Mesendoderm (in vitro differentiated cells): ENCODE measurements at regions not wholly inside any gene's neighbourhood (a gene's known extent, or its start where the extent isn't known, plus 50 kb on each side); places are given as distances from the start of the nearest gene placed in this dataset.

ENCODE experiments used
- DNase-seq: peaks from one replicate; pipeline ENCODE4 v3.0.0; 2013
- H2AK5ac ChIP-seq: 2 replicates; pipeline ENCODE4 v1.6.1; 2013; ENCODE audit warnings: low read length, inconsistent platforms
- H2BK120ac ChIP-seq: 2 replicates; pipeline ENCODE4 v1.6.1; 2013; ENCODE audit warnings: low read depth, mild to moderate bottlenecking, low read length, moderate library complexity, mixed read lengths
- H2BK15ac ChIP-seq: replicated peaks from 2 replicates; pipeline ENCODE4 v1.6.1; 2013; ENCODE audit warnings: low read depth, mild to moderate bottlenecking, moderate library complexity
- H2BK5ac ChIP-seq: 2 replicates; pipeline ENCODE4 v1.6.1; 2013; ENCODE audit warnings: low read length, inconsistent platforms
- H3K18ac ChIP-seq: 2 replicates; pipeline ENCODE4 v1.6.1; 2013; ENCODE audit warnings: mild to moderate bottlenecking, low read length, mixed read lengths
- H3K23ac ChIP-seq: one replicate; pipeline ENCODE4 v1.6.1; 2013; ENCODE audit warnings: low read length
- H3K27ac ChIP-seq: 2 replicates; pipeline ENCODE4 v1.5.1; 2013; ENCODE audit warnings: low read depth, mild to moderate bottlenecking, inconsistent platforms, low read length, moderate library complexity
- H3K27me3 ChIP-seq: 2 replicates; pipeline ENCODE4 v1.6.1; 2013; ENCODE audit warnings: low read length, control low read depth, mild to moderate bottlenecking, inconsistent platforms; ENCODE audit not compliant: insufficient read depth, poor library complexity
- H3K36me3 ChIP-seq: 2 replicates; pipeline ENCODE4 v1.6.1; 2013; ENCODE audit warnings: low read length, inconsistent platforms; ENCODE audit not compliant: control insufficient read depth, insufficient read depth
- H3K4ac ChIP-seq: one replicate; pipeline ENCODE4 v1.6.1; 2013; ENCODE audit warnings: low read depth, mild to moderate bottlenecking, low read length, moderate library complexity
- H3K4me1 ChIP-seq: 2 replicates; pipeline ENCODE4 v1.6.1; 2013; ENCODE audit warnings: low read depth, low read length, inconsistent platforms; ENCODE audit not compliant: control insufficient read depth
- H3K4me2 ChIP-seq: 2 replicates; pipeline ENCODE4 v1.6.1; 2013; ENCODE audit warnings: low read length
- H3K4me3 ChIP-seq: 2 replicates; pipeline ENCODE4 v1.5.1; 2013; ENCODE audit warnings: mild to moderate bottlenecking, low read length
- H3K56ac ChIP-seq: one replicate; pipeline ENCODE4 v1.6.1; 2013; ENCODE audit warnings: low read length
- H3K79me1 ChIP-seq: 2 replicates; pipeline ENCODE4 v1.6.1; 2013; ENCODE audit warnings: low read length, inconsistent platforms
- H3K79me2 ChIP-seq: 2 replicates; pipeline ENCODE4 v1.6.1; 2013; ENCODE audit warnings: mild to moderate bottlenecking, low read length; ENCODE audit not compliant: control insufficient read depth, insufficient read depth
- H3K9ac ChIP-seq: 2 replicates; pipeline ENCODE4 v1.6.1; 2013; ENCODE audit warnings: low read length, inconsistent platforms
- H4K5ac ChIP-seq: one replicate; pipeline ENCODE4 v1.6.1; 2013; ENCODE audit warnings: low read length
- H4K8ac ChIP-seq: one replicate; pipeline ENCODE4 v1.6.1; 2013; ENCODE audit warnings: low read depth, mild to moderate bottlenecking, control low read depth, low read length, moderate library complexity
- WGBS: extraction: QIAGEN DNeasy Blood & Tissue Kit; methylation state at CpG from one replicate; pipeline ENCODE4 v1.1.7; 2013; ENCODE audit warnings: low lambda C conversion rate, missing lambda C conversion rate; ENCODE audit not compliant: insufficient coverage; ENCODE audit errors: extremely low coverage; 5-methylcytosine and 5-hydroxymethylcytosine counted together

DNA sequence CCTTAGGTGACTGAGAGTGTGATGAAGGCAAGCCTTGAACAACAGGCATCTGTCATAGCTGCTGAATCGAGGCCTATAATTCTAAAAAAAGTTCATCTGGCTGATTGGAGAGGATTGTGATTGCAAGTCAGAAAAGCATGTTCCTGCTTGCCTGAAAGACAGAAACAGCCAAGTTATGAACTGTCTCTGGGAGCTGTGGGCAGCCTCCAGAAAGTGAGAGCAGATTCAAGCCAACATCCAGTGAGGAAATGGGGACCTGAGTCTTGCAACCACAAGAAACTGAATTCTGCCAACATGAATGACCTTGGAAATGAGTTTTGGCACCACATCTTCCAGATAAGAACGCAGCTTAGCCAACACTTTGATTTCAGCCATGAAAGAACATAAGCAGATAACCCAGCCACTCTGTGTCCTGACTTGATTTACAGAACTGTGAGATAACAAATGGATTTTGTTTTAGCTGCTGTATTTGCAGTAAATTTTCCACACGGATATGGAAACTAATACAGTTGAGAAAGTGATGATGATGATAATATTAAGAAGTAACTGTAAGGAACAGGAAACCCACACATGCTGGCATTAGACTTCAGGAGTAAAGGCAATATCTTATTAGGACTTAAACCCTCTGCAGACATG is 240.3 kb upstream of the NDST3 start:
- H3K27ac ChIP-seq = no peak overlapping the region
- H3K36me3 ChIP-seq = no peaks in the 10 kb centered on the region
- DNase-seq = no peak
- no peak overlapping the region for H2BK15ac ChIP-seq
- WGBS = no CpG with 5 or more reads among the region's 3 CpGs
- peak overlapping the region; percentile 68 for H3K18ac ChIP-seq
- no peak overlapping the region for H3K4me2 ChIP-seq
- H3K79me1 ChIP-seq = no peaks in the 10 kb centered on the region
- H3K4me1 ChIP-seq = no peaks in the 10 kb centered on the region
- H2AK5ac ChIP-seq = no peak overlapping the region
- H2BK5ac ChIP-seq = no peak overlapping the region
- H3K9ac ChIP-seq = no peak overlapping the region
- H3K79me2 ChIP-seq = no peaks in the 10 kb centered on the region
- no peak overlapping the region for H4K5ac ChIP-seq
- no peak overlapping the region for H3K4me3 ChIP-seq
- H3K56ac ChIP-seq = no peak overlapping the region
- no peak overlapping the region for H4K8ac ChIP-seq
- no peak overlapping the region for H3K23ac ChIP-seq
- no peak overlapping the region for H3K4ac ChIP-seq
- no peak overlapping the region for H2BK120ac ChIP-seq
- no peaks in the 10 kb centered on the region for H3K27me3 ChIP-seq

DNA sequence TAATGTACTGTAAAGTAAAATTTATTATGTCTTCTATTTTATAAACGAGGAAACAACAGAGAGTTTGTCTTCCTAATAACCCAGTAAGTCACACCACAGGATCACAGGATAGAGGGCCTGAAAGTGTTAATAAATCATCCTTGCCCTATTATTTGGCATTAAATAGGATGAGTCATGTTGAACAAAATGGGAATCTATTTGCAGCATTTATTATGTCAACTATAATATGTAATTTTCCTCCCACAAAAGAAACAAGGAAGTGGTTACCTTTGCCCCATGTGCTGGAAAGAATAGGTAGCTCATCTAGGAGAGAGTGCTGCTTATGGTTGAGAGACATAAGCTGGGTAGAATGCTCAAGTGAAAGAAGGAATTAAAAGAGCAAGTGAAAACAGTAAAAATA is 237.6 kb upstream of the NDST3 start:
- Histone ChIP-seq H2BK15ac (no peak overlapping the region), H3K4me2 (no peak overlapping the region), H4K8ac (no peak overlapping the region), H3K18ac (no peak overlapping the region), H3K4ac (no peak overlapping the region), H4K5ac (no peak overlapping the region), H2BK120ac (no peak overlapping the region), H3K23ac (no peak overlapping the region), H3K9ac (no peak overlapping the region), H3K27ac (no peak overlapping the region), H3K36me3 (no peaks in the 10 kb centered on the region), H3K4me3 (no peak overlapping the region), H2BK5ac (no peak overlapping the region), H2AK5ac (no peak overlapping the region), H3K79me1 (no peaks in the 10 kb centered on the region), H3K79me2 (no peaks in the 10 kb centered on the region), H3K56ac (no peak overlapping the region), H3K4me1 (peaks cover 5% of the 10 kb centered on the region), H3K27me3 (no peaks in the 10 kb centered on the region)
- no CpG with 5 or more reads among the region's 1 CpG for WGBS
- no peak for DNase-seq

DNA sequence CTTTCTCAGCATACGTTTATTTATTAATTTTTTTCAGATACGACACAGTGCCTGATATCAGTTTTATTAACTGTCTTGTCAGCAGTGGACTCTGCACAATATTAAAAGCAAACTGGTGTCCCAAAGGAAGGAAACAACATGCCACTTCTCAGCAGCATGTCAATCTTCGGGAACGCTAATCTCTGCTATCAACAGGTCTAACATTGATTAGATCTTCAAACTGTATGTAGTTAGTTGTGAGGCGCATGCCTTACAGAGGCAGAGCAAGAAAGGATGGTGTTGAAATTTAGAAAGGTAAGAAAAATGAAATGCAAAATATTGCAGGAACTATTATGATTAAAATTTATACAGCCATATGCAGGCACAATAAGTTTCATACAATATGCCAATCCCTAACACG is 233.7 kb upstream of the NDST3 start:
- DNase-seq = peak; percentile 57
- no CpG with 5 or more reads among the region's 6 CpGs for WGBS
- H3K4me2 ChIP-seq = no peak overlapping the region

DNA sequence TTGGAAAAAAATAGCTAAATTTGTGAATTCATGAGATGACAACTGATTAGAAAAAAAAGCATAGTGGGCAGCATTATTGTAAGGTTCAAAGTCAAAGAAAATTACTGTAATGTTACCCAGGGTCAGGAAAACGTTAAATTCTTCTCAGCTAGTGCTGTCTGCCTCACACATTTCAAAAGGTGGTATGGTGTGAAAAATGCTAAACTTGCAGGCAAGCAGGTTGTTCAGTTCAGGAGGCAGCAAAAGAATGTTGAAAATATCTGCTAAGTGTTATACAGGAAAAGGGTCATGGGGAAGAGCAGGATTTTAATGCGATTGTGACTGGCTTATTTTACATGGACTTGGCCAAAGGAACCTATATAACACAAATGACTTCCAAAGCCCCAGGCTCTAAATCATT is 232.5 kb upstream of the NDST3 start:
- no peaks in the 10 kb centered on the region for H3K79me2 ChIP-seq
- H3K56ac ChIP-seq = no peak overlapping the region
- peak; percentile 86 for DNase-seq
- no CpG with 5 or more reads among the region's 2 CpGs for WGBS
- no peak overlapping the region for H3K27ac ChIP-seq
- no peak overlapping the region for H3K18ac ChIP-seq
- no peak overlapping the region for H3K4me2 ChIP-seq
- no peak overlapping the region for H2BK120ac ChIP-seq
- no peaks in the 10 kb centered on the region for H3K79me1 ChIP-seq
- peaks cover 7% of the 10 kb centered on the region for H3K4me1 ChIP-seq
- no peak overlapping the region for H3K4ac ChIP-seq
- H2BK5ac ChIP-seq = no peak overlapping the region
- H3K4me3 ChIP-seq = no peak overlapping the region
- no peaks in the 10 kb centered on the region for H3K27me3 ChIP-seq
- H3K23ac ChIP-seq = no peak overlapping the region
- no peak overlapping the region for H2BK15ac ChIP-seq
- no peak overlapping the region for H4K8ac ChIP-seq
- no peaks in the 10 kb centered on the region for H3K36me3 ChIP-seq
- H3K9ac ChIP-seq = no peak overlapping the region
- no peak overlapping the region for H4K5ac ChIP-seq
- H2AK5ac ChIP-seq = no peak overlapping the region

More for the DNA sequence above, 233.7 kb upstream of the NDST3 start:
- no peak overlapping the region for H4K8ac ChIP-seq
- no peaks in the 10 kb centered on the region for H3K27me3 ChIP-seq
- no peaks in the 10 kb centered on the region for H3K36me3 ChIP-seq
- H3K4me3 ChIP-seq = no peak overlapping the region
- H3K4me1 ChIP-seq = peaks cover 7% of the 10 kb centered on the region
- H4K5ac ChIP-seq = no peak overlapping the region
- H3K23ac ChIP-seq = no peak overlapping the region
- no peak overlapping the region for H2BK120ac ChIP-seq
- H2BK15ac ChIP-seq = no peak overlapping the region
- no peaks in the 10 kb centered on the region for H3K79me1 ChIP-seq
- no peak overlapping the region for H3K27ac ChIP-seq
- no peak overlapping the region for H3K18ac ChIP-seq
- H3K9ac ChIP-seq = no peak overlapping the region
- no peaks in the 10 kb centered on the region for H3K79me2 ChIP-seq
- H2AK5ac ChIP-seq = no peak overlapping the region
- H3K4ac ChIP-seq = no peak overlapping the region
- H3K56ac ChIP-seq = peak overlapping the region; percentile 30
- H2BK5ac ChIP-seq = no peak overlapping the region

DNA sequence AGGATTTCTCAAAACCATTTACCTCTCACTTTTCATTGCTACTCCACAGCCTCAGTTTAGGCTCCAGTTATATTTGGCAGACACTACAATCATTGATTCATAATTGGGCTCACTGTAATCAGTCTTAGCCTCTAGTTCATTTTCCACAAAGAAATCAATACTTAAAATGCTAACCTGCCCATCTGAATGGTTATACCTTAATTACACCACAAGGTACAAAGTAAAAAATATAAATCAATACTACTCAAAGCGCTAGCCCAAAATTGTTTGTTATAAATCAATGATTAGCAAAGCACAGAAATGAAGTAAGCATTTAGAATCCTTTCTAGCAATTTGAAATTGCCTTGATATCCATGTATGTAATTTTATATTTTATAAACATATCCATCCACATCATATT is 222.6 kb upstream of the NDST3 start:
- WGBS = no CpG with 5 or more reads among the region's 1 CpG
- Histone ChIP-seq H2BK15ac (no peak overlapping the region), H3K4ac (no peak overlapping the region), H3K18ac (no peak overlapping the region), H2BK5ac (no peak overlapping the region), H3K4me3 (no peak overlapping the region), H2AK5ac (no peak overlapping the region), H4K5ac (no peak overlapping the region), H3K4me1 (no peaks in the 10 kb centered on the region), H3K27me3 (no peaks in the 10 kb centered on the region), H3K79me2 (no peaks in the 10 kb centered on the region), H2BK120ac (no peak overlapping the region), H3K56ac (no peak overlapping the region), H3K27ac (no peak overlapping the region), H3K9ac (no peak overlapping the region), H4K8ac (no peak overlapping the region), H3K4me2 (no peak overlapping the region), H3K36me3 (no peaks in the 10 kb centered on the region), H3K79me1 (no peaks in the 10 kb centered on the region), H3K23ac (no peak overlapping the region)
- DNase-seq = no peak
